ENCODE measurements at regions not wholly inside any gene's neighbourhood (a gene's known extent, or its start where the extent isn't known, plus 50 kb on each side); places are given as distances from the start of the nearest gene placed in this dataset.

GRCh38 chr12:124517260-124518050 lies 50.0 kb downstream of the NCOR2 start:
- DNase-seq, result no peak

GRCh38 chr12:124516850-124517249 lies 50.6 kb downstream of the NCOR2 start:
- DNase-seq, result no peak

- no peak for DNase-seq
Observed at GRCh38 chr12:124515981-124516380, 51.4 kb downstream of the NCOR2 start.

GRCh38 chr12:124514996-124515932 lies 52.1 kb downstream of the NCOR2 start:
- DNase-seq, result no peak

GRCh38 chr12:124514145-124514995 lies 53.0 kb downstream of the NCOR2 start:
- DNase-seq, result no peak

- DNase-seq, result no peak
Observed at GRCh38 chr12:124513297-124513867, 54.0 kb downstream of the NCOR2 start.

GRCh38 chr12:124512667-124513296 lies 54.6 kb downstream of the NCOR2 start:
- peak; percentile 93 for DNase-seq

GRCh38 chr12:124511259-124511985 lies 56.0 kb downstream of the NCOR2 start:
- DNase-seq, result no peak

- peak; percentile 17 for DNase-seq
Observed at GRCh38 chr12:124510301-124510970, 57.0 kb downstream of the NCOR2 start.

- no peak for DNase-seq
Observed at GRCh38 chr12:124509676-124510300, 57.6 kb downstream of the NCOR2 start.

- DNase-seq, result no peak
Observed at GRCh38 chr12:124509300-124509675, 58.1 kb downstream of the NCOR2 start.

GRCh38 chr12:124508381-124509079 lies 58.9 kb downstream of the NCOR2 start:
- no peak for DNase-seq

GRCh38 chr12:124507188-124508109 lies 60.0 kb downstream of the NCOR2 start:
- DNase-seq, result no peak

- no peak for DNase-seq
Observed at GRCh38 chr12:124506832-124507153, 60.6 kb downstream of the NCOR2 start.

GRCh38 chr12:124506145-124506831 lies 61.1 kb downstream of the NCOR2 start:
- DNase-seq, result peak; percentile 66

- no peak for DNase-seq
Observed at GRCh38 chr12:124505001-124505818, 62.2 kb downstream of the NCOR2 start.
